ENCODE measurements at regions not wholly inside any gene's neighbourhood (a gene's known extent, or its start where the extent isn't known, plus 50 kb on each side); places are given as distances from the start of the nearest gene placed in this dataset.
"Not testable (repeated sequence)": the region's sequence is repeated elsewhere in the genome, so short reads cannot be mapped to it uniquely, and the experiment has no call there.

GRCh38 chr3:40753291-40753770 is 228.6 kb downstream of the ZNF621 start:
- no peak for DNase-seq (ENCODE audit: low read depth in 2 of 2)

GRCh38 chr3:40753951-40754350 is 229.2 kb downstream of the ZNF621 start:
- DNase-seq (ENCODE audit: low read depth in 2 of 2) = no peak

GRCh38 chr3:40754994-40755393 is 230.2 kb downstream of the ZNF621 start:
- no peak for DNase-seq (ENCODE audit: low read depth in 2 of 2)

- DNase-seq (ENCODE audit: low read depth in 2 of 2) = no peak
Measured at GRCh38 chr3:40756500-40756899, 231.7 kb downstream of the ZNF621 start.

- not testable (repeated sequence) for DNase-seq (ENCODE audit: low read depth in 2 of 2)
Measured at GRCh38 chr3:40762771-40763170, 238.0 kb downstream of the ZNF621 start.

- no peak for DNase-seq (ENCODE audit: low read depth in 2 of 2)
Measured at GRCh38 chr3:40763807-40764206, 239.0 kb downstream of the ZNF621 start.

- DNase-seq (ENCODE audit: low read depth in 2 of 2) = no peak
Measured at GRCh38 chr3:40764747-40765146, 240.0 kb downstream of the ZNF621 start.

- DNase-seq (ENCODE audit: low read depth in 2 of 2) = no peak
Measured at GRCh38 chr3:40765884-40766283, 241.1 kb downstream of the ZNF621 start.

- no peak for DNase-seq (ENCODE audit: low read depth in 2 of 2)
Measured at GRCh38 chr3:40766396-40766795, 241.6 kb downstream of the ZNF621 start.

- no peak for DNase-seq (ENCODE audit: low read depth in 2 of 2)
Measured at GRCh38 chr3:40768046-40768445, 243.3 kb downstream of the ZNF621 start.

- no peak for DNase-seq (ENCODE audit: low read depth in 2 of 2)
Measured at GRCh38 chr3:40768536-40768935, 243.8 kb downstream of the ZNF621 start.

GRCh38 chr3:40770061-40770460 is 245.3 kb downstream of the ZNF621 start:
- no peak for DNase-seq (ENCODE audit: low read depth in 2 of 2)

- no peak for DNase-seq (ENCODE audit: low read depth in 2 of 2)
Measured at GRCh38 chr3:40771112-40771511, 246.4 kb downstream of the ZNF621 start.

GRCh38 chr3:40779039-40779438 is 254.3 kb downstream of the ZNF621 start:
- no peak for DNase-seq (ENCODE audit: low read depth in 2 of 2)

GRCh38 chr3:40780291-40780924 is 255.6 kb downstream of the ZNF621 start:
- no peak for DNase-seq (ENCODE audit: low read depth in 2 of 2)

GRCh38 chr3:40780925-40781406 is 256.2 kb downstream of the ZNF621 start:
- DNase-seq (ENCODE audit: low read depth in 2 of 2) = no peak

GRCh38 chr3:40782111-40782721 is 257.5 kb downstream of the ZNF621 start:
- DNase-seq (ENCODE audit: low read depth in 2 of 2) = no peak

GRCh38 chr3:40790746-40791145 is 266.0 kb downstream of the ZNF621 start:
- no peak for DNase-seq (ENCODE audit: low read depth in 2 of 2)

- no peak for DNase-seq (ENCODE audit: low read depth in 2 of 2)
Measured at GRCh38 chr3:40793730-40794129, 269.0 kb downstream of the ZNF621 start.

- no peak for DNase-seq (ENCODE audit: low read depth in 2 of 2)
Measured at GRCh38 chr3:40800343-40800742, 275.6 kb downstream of the ZNF621 start.

GRCh38 chr3:40801284-40801741 is 276.6 kb downstream of the ZNF621 start:
- DNase-seq (ENCODE audit: low read depth in 2 of 2) = no peak

GRCh38 chr3:40803311-40803710 is 278.6 kb downstream of the ZNF621 start:
- no peak for DNase-seq (ENCODE audit: low read depth in 2 of 2)

GRCh38 chr3:40805456-40805855 is 280.7 kb downstream of the ZNF621 start:
- no peak for DNase-seq (ENCODE audit: low read depth in 2 of 2)

Data from stimulated activated CD8-positive, alpha-beta memory T cell treated with anti-CD3 and anti-CD28 coated beads, Interleukin-7, amount 100 ng/mL, for 4 hours (primary cell).